Stomach (tissue), 8 donors: ENCODE measurements at regions not wholly inside any gene's neighbourhood (a gene's known extent, or its start where the extent isn't known, plus 50 kb on each side); places are given as distances from the start of the nearest gene placed in this dataset.

Source experiments
- DNase-seq, 2 donors: peaks; one replicate each; pipeline versions ENCODE4 v3.0.0 to v3.0.0-alpha.2; 2013 to 2019
- H3K27ac ChIP-seq, 5 donors: fragments of 200-600 bp in 4 of 5; sonication (generic) in 4 of 5; one replicate each; pipeline ENCODE4 v1.5.1; 2013 to 2019; ENCODE audit warnings: mild to moderate bottlenecking in 1 of 5, moderate library complexity in 1 of 5
- H3K27me3 ChIP-seq, 3 donors: fragments of 200-600 bp; sonication (generic); one replicate each; pipeline ENCODE4 v1.5.1; 2017 to 2019; ENCODE audit warnings: mixed run types in 1 of 3
- H3K36me3 ChIP-seq, 4 donors: fragments of 200-600 bp; sonication (generic); 1 replicate in 3 of 4; 2 replicates in 1 of 4; pipeline ENCODE4 v1.5.1; 2016 to 2019
- H3K4me1 ChIP-seq, 4 donors: fragments of 200-600 bp; sonication (generic); one replicate each; pipeline ENCODE4 v1.5.1; 2016 to 2019
- H3K4me3 ChIP-seq, 4 donors: fragments of 200-600 bp; sonication (generic) in 3 of 4; one replicate each; pipeline ENCODE4 v1.5.1; 2016 to 2019; ENCODE audit warnings: mild to moderate bottlenecking in 1 of 4
- H3K9me3 ChIP-seq, 4 donors: fragments of 200-600 bp; sonication (generic); one replicate each; pipeline ENCODE4 v1.5.1; 2016 to 2019
- EP300 ChIP-seq: sonication (generic); formaldehyde crosslinking; IDR thresholded peaks from one replicate; pipeline ENCODE4 v1.6.1; 2017; ENCODE audit warnings: antibody characterized with exemption
- POLR2A ChIP-seq, 4 donors: fragments of 450-650 bp; IDR thresholded peaks; one replicate each; pipeline ENCODE4 v1.6.1; 2016; ENCODE audit warnings: antibody characterized with exemption in 4 of 4, control low read depth in 2 of 4, mild to moderate bottlenecking in 1 of 4, moderate library complexity in 1 of 4
- POLR2AphosphoS5 ChIP-seq, 3 donors: sonication (generic); formaldehyde crosslinking; IDR thresholded peaks; one replicate each; pipeline ENCODE4 v1.6.1; 2016; ENCODE audit warnings: antibody characterized with exemption in 3 of 3
- WGBS, 5 donors: extraction: QIAGEN DNeasy Blood & Tissue Kit in 3 of 5; methylation state at CpG; one replicate each; pipeline versions ENCODE4 v1.1.5 to v1.1.7; 2013 to 2018; 5-methylcytosine and 5-hydroxymethylcytosine counted together
- intact Hi-C: fragments of 100-400 bp; cut with DNase I; formaldehyde crosslinking; loops from one replicate; pipeline ENCODE4 v1.15.1; 2023; ENCODE audit warnings: low total_unique reads
- TF ChIP-seq, protein P1 (sequence below), 7 experiments: fragments of 450-650 bp in 4 of 7; fragments of 200-600 bp in 3 of 7; sonication (generic) in 3 of 7; IDR thresholded peaks; one replicate each; pipeline ENCODE4 v1.5.1; 2016 to 2019; ENCODE audit warnings: antibody characterized with exemption in 7 of 7, control low read depth in 2 of 7, mild to moderate bottlenecking in 1 of 7
- donor health status: healthy with polysubstance abuse.
- donor health status: Bipolar disorder and iron deficiency.
- donor health status: healthy.

DNA sequence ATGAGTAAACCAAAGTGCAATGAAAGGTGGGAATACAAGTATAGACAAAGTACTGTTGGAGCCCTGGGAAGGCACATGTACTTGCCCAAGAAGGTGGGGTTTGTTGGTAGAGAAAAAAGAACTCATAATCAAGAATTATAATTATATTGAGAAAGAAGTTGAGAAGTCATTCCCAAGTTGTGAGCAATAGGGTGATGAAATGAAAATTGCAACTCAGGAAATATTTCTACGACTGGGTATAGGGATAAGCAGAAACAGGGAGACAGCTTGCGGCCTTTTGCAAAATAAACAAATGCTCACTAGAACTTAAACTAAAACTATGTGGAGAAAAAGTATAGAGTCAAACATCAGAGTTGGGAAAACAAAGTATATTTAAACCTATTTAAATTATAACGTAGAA, 250.7 kb upstream of the FAM83B start:
- no peaks in the 10 kb centered on the region for H3K4me1 ChIP-seq
- TF ChIP-seq EP300 (no peak), POLR2A (IDR thresholded peaks at IDR 0.05) (no peak), POLR2AphosphoS5 (IDR thresholded peaks at IDR 0.05) (no peak)
- TF ChIP-seq, protein P1, sequence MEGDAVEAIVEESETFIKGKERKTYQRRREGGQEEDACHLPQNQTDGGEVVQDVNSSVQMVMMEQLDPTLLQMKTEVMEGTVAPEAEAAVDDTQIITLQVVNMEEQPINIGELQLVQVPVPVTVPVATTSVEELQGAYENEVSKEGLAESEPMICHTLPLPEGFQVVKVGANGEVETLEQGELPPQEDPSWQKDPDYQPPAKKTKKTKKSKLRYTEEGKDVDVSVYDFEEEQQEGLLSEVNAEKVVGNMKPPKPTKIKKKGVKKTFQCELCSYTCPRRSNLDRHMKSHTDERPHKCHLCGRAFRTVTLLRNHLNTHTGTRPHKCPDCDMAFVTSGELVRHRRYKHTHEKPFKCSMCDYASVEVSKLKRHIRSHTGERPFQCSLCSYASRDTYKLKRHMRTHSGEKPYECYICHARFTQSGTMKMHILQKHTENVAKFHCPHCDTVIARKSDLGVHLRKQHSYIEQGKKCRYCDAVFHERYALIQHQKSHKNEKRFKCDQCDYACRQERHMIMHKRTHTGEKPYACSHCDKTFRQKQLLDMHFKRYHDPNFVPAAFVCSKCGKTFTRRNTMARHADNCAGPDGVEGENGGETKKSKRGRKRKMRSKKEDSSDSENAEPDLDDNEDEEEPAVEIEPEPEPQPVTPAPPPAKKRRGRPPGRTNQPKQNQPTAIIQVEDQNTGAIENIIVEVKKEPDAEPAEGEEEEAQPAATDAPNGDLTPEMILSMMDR (IDR thresholded peaks at IDR 0.05): no peak
- WGBS, 5 donors: 62 to 82% (median 78%) methylated on average over 3 of the region's 3 CpGs
- H3K36me3 ChIP-seq: no peaks in the 10 kb centered on the region
- intact Hi-C loops: no loop called here
- no peak overlapping the region for H3K27ac ChIP-seq
- no peaks in the 10 kb centered on the region for H3K27me3 ChIP-seq
- peaks cover 0 to 3% (median 0%) of the 10 kb centered on the region in 4 donors for H3K9me3 ChIP-seq
- DNase-seq: no peak
- no peak overlapping the region for H3K4me3 ChIP-seq

DNA sequence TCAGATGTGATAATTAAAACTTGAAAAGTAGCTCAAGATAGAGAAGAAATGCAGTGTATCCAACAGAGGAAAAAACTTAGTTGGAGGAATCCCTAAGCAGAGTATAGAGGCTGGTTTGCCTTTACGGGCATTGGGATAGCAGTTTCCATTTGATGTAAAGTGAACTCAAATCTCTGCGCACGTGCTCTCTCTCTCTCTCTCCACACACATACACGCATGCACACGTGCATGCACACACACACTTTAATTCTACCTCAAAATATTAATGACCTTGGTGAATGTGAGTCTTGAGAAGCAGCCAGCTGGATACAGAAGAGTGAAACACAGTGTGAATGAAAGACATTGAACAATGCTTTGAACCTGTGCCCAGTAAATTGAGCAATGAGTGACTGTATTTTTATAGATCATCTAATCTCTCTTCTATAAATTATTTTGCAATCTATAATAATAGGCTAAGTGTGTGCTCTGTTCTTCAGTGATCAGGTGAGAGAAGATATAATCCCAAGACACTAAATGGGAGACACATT, 247.7 kb upstream of the FAM83B start:
- Histone ChIP-seq H3K27me3 (no peaks in the 10 kb centered on the region), H3K4me3 (no peak overlapping the region), H3K4me1 (no peaks in the 10 kb centered on the region), H3K27ac (no peak overlapping the region), H3K36me3 (no peaks in the 10 kb centered on the region), H3K9me3 (peaks cover 0 to 3% (median 0%) of the 10 kb centered on the region in 4 donors)
- no peak for TF ChIP-seq EP300
- no peak for TF ChIP-seq POLR2A (IDR thresholded peaks at IDR 0.05)
- TF ChIP-seq, protein P1 (IDR thresholded peaks at IDR 0.05): no peak
- no peak for TF ChIP-seq POLR2AphosphoS5 (IDR thresholded peaks at IDR 0.05)
- DNase-seq: no peak
- WGBS, 5 donors: 71 to 86% (median 77%) methylated on average over 5 of the region's 5 CpGs
- intact Hi-C loops: no loop called here

DNA sequence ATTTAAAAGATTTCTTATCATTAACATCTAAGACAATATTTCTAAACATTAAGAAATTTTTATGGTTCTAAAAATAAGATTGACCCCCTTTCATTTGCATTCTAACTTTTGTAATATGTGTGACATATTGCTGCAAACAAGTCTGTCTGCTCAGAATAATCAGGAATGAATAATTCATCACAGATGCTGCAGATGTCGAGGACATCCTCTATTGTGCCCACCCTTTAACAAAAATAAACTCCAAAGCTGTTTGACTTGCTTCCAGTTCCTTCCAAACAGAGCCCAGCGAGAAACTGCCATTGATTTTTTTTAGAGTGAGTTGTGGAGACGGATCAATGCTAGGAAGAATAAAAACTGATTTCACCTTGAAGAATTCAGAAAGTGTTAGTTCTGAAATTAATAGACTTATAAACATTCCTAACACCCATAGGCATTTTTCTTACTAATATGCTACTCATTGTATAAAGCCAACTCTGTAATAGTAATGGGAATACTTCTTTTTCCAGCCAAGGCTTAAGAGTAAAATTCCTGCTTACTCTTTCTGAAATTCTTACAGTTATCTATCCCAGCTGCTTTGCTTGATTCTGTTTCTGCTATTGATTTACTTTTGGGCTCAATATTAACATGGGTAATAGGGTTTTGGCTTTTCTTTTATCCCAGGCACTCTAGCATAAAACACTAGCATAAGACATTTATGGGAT, 244.8 kb upstream of the FAM83B start:
- no peak for TF ChIP-seq POLR2A (IDR thresholded peaks at IDR 0.05)
- 13 to 38% (median 25%) methylated on average over 3 of the region's 3 CpGs for WGBS, 5 donors
- no peak for DNase-seq
- Histone ChIP-seq H3K27ac (no peak overlapping the region), H3K9me3 (no peaks in the 10 kb centered on the region), H3K36me3 (no peaks in the 10 kb centered on the region), H3K4me1 (no peaks in the 10 kb centered on the region), H3K27me3 (no peaks in the 10 kb centered on the region), H3K4me3 (no peak overlapping the region)
- intact Hi-C loops: no loop called here

DNA sequence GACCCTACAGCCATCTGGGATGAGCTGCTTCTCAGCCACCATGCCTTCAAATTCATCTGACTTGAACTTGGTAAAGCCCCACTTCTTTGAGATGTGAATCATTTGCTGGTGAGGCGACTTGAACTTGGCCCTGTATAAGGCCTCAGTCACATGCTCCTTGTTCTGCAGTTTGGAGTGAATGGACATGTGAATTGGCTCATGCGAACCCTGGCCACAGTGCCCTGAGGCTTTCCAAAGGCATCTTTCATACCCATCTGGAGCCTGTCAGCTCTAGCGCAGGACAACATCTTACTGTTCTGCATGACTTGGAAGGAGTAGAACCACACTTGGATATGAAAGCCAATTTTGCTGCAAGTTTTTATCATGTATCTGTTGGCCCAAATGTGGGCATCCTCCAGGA, 244.0 kb upstream of the FAM83B start:
- no peak for DNase-seq
- 81 to 93% (median 89%) methylated on average over 3 of the region's 3 CpGs for WGBS, 5 donors
- no peak for TF ChIP-seq POLR2AphosphoS5 (IDR thresholded peaks at IDR 0.05)
- no peak for TF ChIP-seq EP300
- TF ChIP-seq, protein P1 (IDR thresholded peaks at IDR 0.05): no peak
- TF ChIP-seq POLR2A (IDR thresholded peaks at IDR 0.05): no peak
- H3K4me1 ChIP-seq: no peaks in the 10 kb centered on the region
- no peak overlapping the region for H3K27ac ChIP-seq
- no peak overlapping the region for H3K4me3 ChIP-seq
- H3K36me3 ChIP-seq: no peaks in the 10 kb centered on the region
- H3K9me3 ChIP-seq: no peaks in the 10 kb centered on the region
- H3K27me3 ChIP-seq: no peaks in the 10 kb centered on the region
- intact Hi-C loops: no loop called here

DNA sequence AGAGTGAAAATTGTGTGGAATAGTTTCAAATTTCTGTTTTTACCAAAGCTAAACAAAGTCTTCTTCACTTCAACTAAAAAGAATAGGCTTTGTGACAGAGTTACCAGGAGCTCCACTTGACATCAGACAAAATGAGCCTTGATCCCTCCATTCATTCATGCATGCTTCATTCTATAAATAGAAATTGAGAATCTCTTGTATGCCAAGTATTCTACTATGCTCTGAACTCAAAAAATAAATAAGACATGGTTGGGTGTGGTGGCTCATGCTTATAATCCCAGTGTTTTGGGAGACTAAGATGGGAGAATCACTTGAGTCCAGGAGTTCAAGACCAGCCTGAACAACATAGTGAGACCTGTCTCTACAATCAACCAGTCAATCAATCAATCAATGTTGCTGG, 236.6 kb upstream of the FAM83B start:
- Histone ChIP-seq H3K9me3 (no peaks in the 10 kb centered on the region), H3K36me3 (no peaks in the 10 kb centered on the region), H3K4me1 (no peaks in the 10 kb centered on the region), H3K27ac (no peak overlapping the region), H3K27me3 (no peaks in the 10 kb centered on the region), H3K4me3 (no peak overlapping the region)
- no peak for DNase-seq
- intact Hi-C loops: no loop called here
- TF ChIP-seq POLR2A (IDR thresholded peaks at IDR 0.05): no peak
- TF ChIP-seq POLR2AphosphoS5 (IDR thresholded peaks at IDR 0.05): no peak
- TF ChIP-seq, protein P1 (IDR thresholded peaks at IDR 0.05): no peak
- TF ChIP-seq EP300: no peak
